GM21576 (cell line): ENCODE measurements at regions not wholly inside any gene's neighbourhood (a gene's known extent, or its start where the extent isn't known, plus 50 kb on each side); places are given as distances from the start of the nearest gene placed in this dataset.

Experiments used
- ATAC-seq: cut with Tn5 transposase; IDR thresholded peaks from one replicate; pipeline ENCODE4 v1.9.1; 2021; ENCODE audit warnings: mild to moderate bottlenecking, moderate library complexity; ENCODE audit not compliant: unreplicated experiment

- ATAC-seq, result no peak
Measured at GRCh38 chr2:204264621-204265140, 280.6 kb upstream of the PARD3B start.

- no peak for ATAC-seq
Measured at GRCh38 chr2:204265681-204266181, 279.5 kb upstream of the PARD3B start.

GRCh38 chr2:204268458-204268857 is 276.8 kb upstream of the PARD3B start:
- no peak for ATAC-seq

- ATAC-seq, result no peak
Measured at GRCh38 chr2:204268971-204269370, 276.3 kb upstream of the PARD3B start.

GRCh38 chr2:204272089-204272488 is 273.2 kb upstream of the PARD3B start:
- ATAC-seq, result no peak

GRCh38 chr2:204272610-204273287 is 272.5 kb upstream of the PARD3B start:
- ATAC-seq, result no peak

GRCh38 chr2:204274429-204274828 is 270.8 kb upstream of the PARD3B start:
- ATAC-seq, result no peak

GRCh38 chr2:204274991-204275390 is 270.3 kb upstream of the PARD3B start:
- ATAC-seq, result no peak

GRCh38 chr2:204277226-204277625 is 268.0 kb upstream of the PARD3B start:
- no peak for ATAC-seq

- no peak for ATAC-seq
Measured at GRCh38 chr2:204278454-204278853, 266.8 kb upstream of the PARD3B start.

GRCh38 chr2:204279819-204280218 is 265.5 kb upstream of the PARD3B start:
- ATAC-seq, result no peak

GRCh38 chr2:204280262-204280668 is 265.0 kb upstream of the PARD3B start:
- no peak for ATAC-seq

GRCh38 chr2:204282081-204282480 is 263.2 kb upstream of the PARD3B start:
- no peak for ATAC-seq

- no peak for ATAC-seq
Measured at GRCh38 chr2:204282525-204282924, 262.8 kb upstream of the PARD3B start.

GRCh38 chr2:204289066-204289465 is 256.2 kb upstream of the PARD3B start:
- no peak for ATAC-seq

- ATAC-seq, result no peak
Measured at GRCh38 chr2:204292439-204292838, 252.8 kb upstream of the PARD3B start.

GRCh38 chr2:204293884-204294747 is 251.2 kb upstream of the PARD3B start:
- no peak for ATAC-seq

- ATAC-seq, result no peak
Measured at GRCh38 chr2:204298404-204298803, 246.9 kb upstream of the PARD3B start.

- no peak for ATAC-seq
Measured at GRCh38 chr2:204299766-204300165, 245.5 kb upstream of the PARD3B start.

GRCh38 chr2:204306667-204307066 is 238.6 kb upstream of the PARD3B start:
- no peak for ATAC-seq

- ATAC-seq, result no peak
Measured at GRCh38 chr2:204312105-204312504, 233.2 kb upstream of the PARD3B start.

GRCh38 chr2:204313256-204313655 is 232.0 kb upstream of the PARD3B start:
- no peak for ATAC-seq
